Activated CD4-positive, alpha-beta memory T cell treated with anti-CD3 and anti-CD28 coated beads, Interleukin-2, amount 10 ng/mL, durations not matched to agents 7 days and 5 days (primary cell): ENCODE measurements at regions not wholly inside any gene's neighbourhood (a gene's known extent, or its start where the extent isn't known, plus 50 kb on each side); places are given as distances from the start of the nearest gene placed in this dataset.

ENCODE experiments used
- CTCF ChIA-PET: fragments of 350-600 bp; sonication (Branson Sonifier 250); formaldehyde crosslinking; loops from one replicate; lab custom pipeline; 2021; ENCODE audit warnings: antibody characterized with exemption, inconsistent platforms; lab: Charles Lee
- POLR2A ChIA-PET: fragments of 350-600 bp; sonication (Branson Sonifier 250); formaldehyde crosslinking; loops from one replicate; lab custom pipeline; 2021; ENCODE audit warnings: antibody characterized with exemption; lab: Charles Lee
- DNase-seq: peaks from one replicate; pipeline ENCODE4 v3.0.0-alpha.2; 2020
- H3K27ac Mint-ChIP-seq: one replicate; pipeline ENCODE4 v1.8.0; 2021; ENCODE audit warnings: mild to moderate bottlenecking, mixed read lengths
- H3K27me3 Mint-ChIP-seq: one replicate; pipeline ENCODE4 v1.8.0; 2021; ENCODE audit warnings: mixed read lengths
- H3K36me3 Mint-ChIP-seq: one replicate; pipeline ENCODE4 v1.8.0; 2021; ENCODE audit warnings: low read depth, mixed read lengths
- H3K4me1 Mint-ChIP-seq: one replicate; pipeline ENCODE4 v1.8.0; 2021; ENCODE audit warnings: mixed read lengths
- H3K4me3 Mint-ChIP-seq: one replicate; pipeline ENCODE4 v1.8.0; 2021; ENCODE audit warnings: mild to moderate bottlenecking, mixed read lengths
- H3K9me3 Mint-ChIP-seq: one replicate; pipeline ENCODE4 v1.8.0; 2021; ENCODE audit warnings: mixed read lengths

GRCh38 chr18:43501099-43501498 is 223.8 kb upstream of the SYT4 start:
- Mint-ChIP-seq H3K27ac (no peak overlapping the region), H3K4me3 (no peak overlapping the region), H3K9me3 (peaks cover 12% of the 10 kb centered on the region), H3K4me1 (no peaks in the 10 kb centered on the region), H3K27me3 (no peaks in the 10 kb centered on the region), H3K36me3 (no peaks in the 10 kb centered on the region)
- ChIA-PET CTCF (no interaction called here), POLR2A (no interaction called here)
- DNase-seq = no peak

GRCh38 chr18:43506935-43507334 is 229.6 kb upstream of the SYT4 start:
- no peak overlapping the region for H3K27ac Mint-ChIP-seq
- CTCF ChIA-PET = no interaction called here
- no peaks in the 10 kb centered on the region for H3K27me3 Mint-ChIP-seq
- no peaks in the 10 kb centered on the region for H3K36me3 Mint-ChIP-seq
- DNase-seq = no peak
- H3K4me3 Mint-ChIP-seq = no peak overlapping the region
- H3K4me1 Mint-ChIP-seq = no peaks in the 10 kb centered on the region
- POLR2A ChIA-PET = no interaction called here
- H3K9me3 Mint-ChIP-seq = peaks cover 20% of the 10 kb centered on the region

GRCh38 chr18:43507842-43508481 is 230.7 kb upstream of the SYT4 start:
- no peaks in the 10 kb centered on the region for H3K4me1 Mint-ChIP-seq
- H3K27ac Mint-ChIP-seq = no peak overlapping the region
- H3K27me3 Mint-ChIP-seq = no peaks in the 10 kb centered on the region
- ChIA-PET POLR2A (no interaction called here), CTCF (no interaction called here)
- H3K36me3 Mint-ChIP-seq = no peaks in the 10 kb centered on the region
- H3K4me3 Mint-ChIP-seq = no peak overlapping the region
- peaks cover 20% of the 10 kb centered on the region for H3K9me3 Mint-ChIP-seq
- no peak for DNase-seq

GRCh38 chr18:43514747-43515146 is 237.5 kb upstream of the SYT4 start:
- H3K27me3 Mint-ChIP-seq = no peaks in the 10 kb centered on the region
- no peaks in the 10 kb centered on the region for H3K4me1 Mint-ChIP-seq
- CTCF ChIA-PET = no interaction called here
- no peak overlapping the region for H3K4me3 Mint-ChIP-seq
- DNase-seq = no peak
- peaks cover 16% of the 10 kb centered on the region for H3K9me3 Mint-ChIP-seq
- no peaks in the 10 kb centered on the region for H3K36me3 Mint-ChIP-seq
- POLR2A ChIA-PET = no interaction called here
- no peak overlapping the region for H3K27ac Mint-ChIP-seq

GRCh38 chr18:43515481-43515880 is 238.2 kb upstream of the SYT4 start:
- ChIA-PET CTCF (no interaction called here), POLR2A (no interaction called here)
- H3K4me1 Mint-ChIP-seq = no peaks in the 10 kb centered on the region
- H3K27me3 Mint-ChIP-seq = no peaks in the 10 kb centered on the region
- H3K4me3 Mint-ChIP-seq = no peak overlapping the region
- no peak for DNase-seq
- H3K27ac Mint-ChIP-seq = no peak overlapping the region
- no peaks in the 10 kb centered on the region for H3K36me3 Mint-ChIP-seq
- H3K9me3 Mint-ChIP-seq = peaks cover 16% of the 10 kb centered on the region

GRCh38 chr18:43524260-43524659 is 247.0 kb upstream of the SYT4 start:
- H3K27me3 Mint-ChIP-seq = no peaks in the 10 kb centered on the region
- no peaks in the 10 kb centered on the region for H3K9me3 Mint-ChIP-seq
- CTCF ChIA-PET = no interaction called here
- no peak for DNase-seq
- H3K4me1 Mint-ChIP-seq = no peaks in the 10 kb centered on the region
- no peak overlapping the region for H3K4me3 Mint-ChIP-seq
- POLR2A ChIA-PET = no interaction called here
- no peaks in the 10 kb centered on the region for H3K36me3 Mint-ChIP-seq
- no peak overlapping the region for H3K27ac Mint-ChIP-seq

GRCh38 chr18:43525169-43525568 is 247.9 kb upstream of the SYT4 start:
- Mint-ChIP-seq H3K4me1 (no peaks in the 10 kb centered on the region), H3K9me3 (no peaks in the 10 kb centered on the region), H3K4me3 (no peak overlapping the region), H3K36me3 (no peaks in the 10 kb centered on the region), H3K27me3 (no peaks in the 10 kb centered on the region), H3K27ac (no peak overlapping the region)
- no peak for DNase-seq
- ChIA-PET POLR2A (no interaction called here), CTCF (no interaction called here)

GRCh38 chr18:43526426-43527145 is 249.3 kb upstream of the SYT4 start:
- no peak for DNase-seq
- no peak overlapping the region for H3K4me3 Mint-ChIP-seq
- no peak overlapping the region for H3K27ac Mint-ChIP-seq
- H3K36me3 Mint-ChIP-seq = no peaks in the 10 kb centered on the region
- ChIA-PET POLR2A (no interaction called here), CTCF (no interaction called here)
- no peaks in the 10 kb centered on the region for H3K27me3 Mint-ChIP-seq
- no peaks in the 10 kb centered on the region for H3K9me3 Mint-ChIP-seq
- H3K4me1 Mint-ChIP-seq = no peaks in the 10 kb centered on the region

GRCh38 chr18:43531438-43531837 is 254.1 kb upstream of the SYT4 start:
- ChIA-PET CTCF (no interaction called here), POLR2A (no interaction called here)
- Mint-ChIP-seq H3K4me1 (no peaks in the 10 kb centered on the region), H3K9me3 (peaks cover 5% of the 10 kb centered on the region), H3K4me3 (no peak overlapping the region), H3K27ac (no peak overlapping the region), H3K27me3 (no peaks in the 10 kb centered on the region), H3K36me3 (no peaks in the 10 kb centered on the region)
- no peak for DNase-seq

- no peaks in the 10 kb centered on the region for H3K27me3 Mint-ChIP-seq
- CTCF ChIA-PET = no interaction called here
- POLR2A ChIA-PET = no interaction called here
- DNase-seq = no peak
- H3K4me3 Mint-ChIP-seq = no peak overlapping the region
- H3K9me3 Mint-ChIP-seq = peaks cover 5% of the 10 kb centered on the region
- no peak overlapping the region for H3K27ac Mint-ChIP-seq
- H3K36me3 Mint-ChIP-seq = no peaks in the 10 kb centered on the region
- no peaks in the 10 kb centered on the region for H3K4me1 Mint-ChIP-seq
Measured at GRCh38 chr18:43533371-43533770, 256.1 kb upstream of the SYT4 start.

- H3K4me3 Mint-ChIP-seq = no peak overlapping the region
- DNase-seq = no peak
- no peaks in the 10 kb centered on the region for H3K4me1 Mint-ChIP-seq
- no peaks in the 10 kb centered on the region for H3K27me3 Mint-ChIP-seq
- peaks cover 5% of the 10 kb centered on the region for H3K9me3 Mint-ChIP-seq
- no peak overlapping the region for H3K27ac Mint-ChIP-seq
- no peaks in the 10 kb centered on the region for H3K36me3 Mint-ChIP-seq
- ChIA-PET CTCF (no interaction called here), POLR2A (no interaction called here)
Measured at GRCh38 chr18:43534511-43534910, 257.2 kb upstream of the SYT4 start.

- Mint-ChIP-seq H3K9me3 (peaks cover 5% of the 10 kb centered on the region), H3K27ac (no peak overlapping the region), H3K27me3 (no peaks in the 10 kb centered on the region)
Measured at GRCh38 chr18:43539862-43540261, 262.6 kb upstream of the SYT4 start.

GRCh38 chr18:43542016-43542415 is 264.7 kb upstream of the SYT4 start:
- peaks cover 3% of the 10 kb centered on the region for H3K9me3 Mint-ChIP-seq
- no peak overlapping the region for H3K27ac Mint-ChIP-seq
- POLR2A ChIA-PET = no interaction called here
- CTCF ChIA-PET = no interaction called here
- H3K36me3 Mint-ChIP-seq = no peaks in the 10 kb centered on the region
- no peaks in the 10 kb centered on the region for H3K4me1 Mint-ChIP-seq
- no peaks in the 10 kb centered on the region for H3K27me3 Mint-ChIP-seq
- H3K4me3 Mint-ChIP-seq = no peak overlapping the region
- DNase-seq = no peak

More at GRCh38 chr18:43539862-43540261, 262.6 kb upstream of the SYT4 start:
- H3K36me3 Mint-ChIP-seq = no peaks in the 10 kb centered on the region
- H3K4me1 Mint-ChIP-seq = no peaks in the 10 kb centered on the region
- CTCF ChIA-PET = interaction anchor here (1.3 kb wide), 1 partner anchor 31 kb away, joined by 3 read pairs; no protein-coding TSS in a partner anchor
- DNase-seq = no peak
- H3K4me3 Mint-ChIP-seq = no peak overlapping the region
- POLR2A ChIA-PET = no interaction called here

- H3K27me3 Mint-ChIP-seq = no peaks in the 10 kb centered on the region
- peaks cover 3% of the 10 kb centered on the region for H3K9me3 Mint-ChIP-seq
- H3K4me3 Mint-ChIP-seq = no peak overlapping the region
- H3K36me3 Mint-ChIP-seq = no peaks in the 10 kb centered on the region
- H3K27ac Mint-ChIP-seq = no peak overlapping the region
- no peak for DNase-seq
- POLR2A ChIA-PET = no interaction called here
- no peaks in the 10 kb centered on the region for H3K4me1 Mint-ChIP-seq
- CTCF ChIA-PET = no interaction called here
Measured at GRCh38 chr18:43543236-43543635, 265.9 kb upstream of the SYT4 start.
